ENCODE measurements at regions not wholly inside any gene's neighbourhood (a gene's known extent, or its start where the extent isn't known, plus 50 kb on each side); places are given as distances from the start of the nearest gene placed in this dataset.
"Not testable (repeated sequence)": the region's sequence is repeated elsewhere in the genome, so short reads cannot be mapped to it uniquely, and the experiment has no call there.

DNA sequence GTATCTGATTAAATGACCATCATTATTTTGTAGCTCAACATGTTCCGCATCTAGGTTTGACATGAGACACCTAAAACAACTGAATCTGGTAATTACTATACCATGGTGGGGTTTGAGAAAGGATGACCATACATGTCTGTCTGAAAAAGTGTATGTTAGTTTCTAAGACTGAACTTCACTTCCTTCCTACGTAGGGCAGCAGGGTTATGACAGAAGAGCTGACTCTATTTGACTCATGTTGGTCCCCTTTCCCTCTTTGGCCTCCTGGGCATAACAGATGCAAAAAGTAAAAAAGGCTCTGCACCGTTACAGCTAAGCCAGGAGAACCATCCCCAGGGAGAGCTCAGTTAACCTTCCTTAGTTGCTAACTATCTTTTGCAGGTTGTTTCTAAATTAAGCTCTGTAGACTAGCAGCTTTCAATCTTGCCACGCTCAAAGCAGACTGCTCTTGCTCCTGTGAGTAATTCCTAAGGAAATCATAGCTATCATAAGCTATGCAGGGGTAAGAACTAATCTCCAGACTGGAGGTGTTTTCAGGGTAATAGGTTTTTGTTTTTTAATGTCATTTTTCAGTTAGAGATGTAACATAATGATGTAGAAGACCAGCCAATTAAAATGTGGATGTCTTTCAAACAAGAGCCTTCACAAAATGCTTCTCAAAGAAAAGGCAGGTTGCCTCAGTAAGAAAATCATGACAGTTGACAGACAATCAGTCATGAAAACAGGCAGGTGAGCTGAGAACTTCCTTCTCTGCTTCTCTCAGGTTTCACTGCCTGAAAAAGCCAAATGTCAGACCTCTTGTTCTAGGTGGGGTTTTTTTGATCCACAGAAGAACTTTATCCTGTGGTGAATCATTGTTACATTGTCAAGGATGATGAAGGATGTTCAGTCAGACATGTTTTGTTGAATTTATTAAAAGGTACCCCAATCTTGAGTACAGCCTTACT lies 66.9 kb upstream of the DAPP1 start:
- no peaks in the 10 kb centered on the region for H4K20me1 ChIP-seq (ENCODE audit: insufficient read depth, low read depth, low read length)
- peak overlapping the region; percentile 50 for H3K4me3 ChIP-seq (ENCODE audit: low read length)
- H3K79me2 ChIP-seq (ENCODE audit: low read length) = no peaks in the 10 kb centered on the region
- no peaks in the 10 kb centered on the region for H3K9me3 ChIP-seq (ENCODE audit: low read length)
- H3K27me3 ChIP-seq (ENCODE audit: low read length) = no peaks in the 10 kb centered on the region
- peak overlapping the region; percentile 48 for H3K9ac ChIP-seq (ENCODE audit: low read length)
- H3K4me2 ChIP-seq (ENCODE audit: low read depth, low read length, poor library complexity, severe bottlenecking) = peak overlapping the region; percentile 66
- H3K36me3 ChIP-seq (ENCODE audit: insufficient read depth, low read length) = no peaks in the 10 kb centered on the region
- peak; percentile 90 for DNase-seq
- H3K4me1 ChIP-seq (ENCODE audit: low read length) = peaks cover 68% of the 10 kb centered on the region
- peak overlapping the region; percentile 24; the same call in 1 of the 2 replicates for H2AFZ ChIP-seq (ENCODE audit: low read length)
- H3K27ac ChIP-seq (ENCODE audit: low read length) = peak overlapping the region; percentile 97
- no peaks in the 10 kb centered on the region for H3K9me2 ChIP-seq (replicated peaks; ENCODE audit: insufficient read depth, low read length)

DNA sequence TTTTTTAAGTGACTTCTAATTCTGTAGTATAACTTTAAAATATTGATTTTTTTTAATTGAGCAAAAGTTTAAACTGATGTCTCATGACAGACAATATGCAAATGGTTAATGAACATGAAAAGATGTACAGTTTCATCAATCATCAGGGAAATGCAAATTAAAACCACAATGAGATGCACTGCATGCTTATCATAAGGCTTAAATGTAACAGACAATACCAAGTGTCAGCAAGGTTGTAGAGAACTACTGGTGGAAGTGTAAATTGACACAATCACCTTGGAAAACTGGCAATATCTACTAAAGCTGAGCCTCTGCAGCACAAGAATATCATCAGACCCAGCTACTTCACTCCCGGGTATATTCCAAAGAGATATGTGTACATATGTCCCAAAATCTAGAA lies 70.2 kb upstream of the DAPP1 start:
- H3K36me3 ChIP-seq (ENCODE audit: insufficient read depth, low read length) = no peaks in the 10 kb centered on the region
- no peak overlapping the region for H3K9ac ChIP-seq (ENCODE audit: low read length)
- no peak overlapping the region for H3K27ac ChIP-seq (ENCODE audit: low read length)
- no peaks in the 10 kb centered on the region for H3K27me3 ChIP-seq (ENCODE audit: low read length)
- no peak overlapping the region; the same call in 1 of the 2 replicates for H2AFZ ChIP-seq (ENCODE audit: low read length)
- H3K79me2 ChIP-seq (ENCODE audit: low read length) = no peaks in the 10 kb centered on the region
- no peaks in the 10 kb centered on the region for H3K9me3 ChIP-seq (ENCODE audit: low read length)
- no peaks in the 10 kb centered on the region for H4K20me1 ChIP-seq (ENCODE audit: insufficient read depth, low read depth, low read length)
- peaks cover 55% of the 10 kb centered on the region for H3K4me1 ChIP-seq (ENCODE audit: low read length)
- no peak overlapping the region for H3K4me3 ChIP-seq (ENCODE audit: low read length)
- H3K4me2 ChIP-seq (ENCODE audit: low read depth, low read length, poor library complexity, severe bottlenecking) = peak overlapping the region; percentile 11
- no peaks in the 10 kb centered on the region for H3K9me2 ChIP-seq (replicated peaks; ENCODE audit: insufficient read depth, low read length)
- DNase-seq = peak; percentile 59

DNA sequence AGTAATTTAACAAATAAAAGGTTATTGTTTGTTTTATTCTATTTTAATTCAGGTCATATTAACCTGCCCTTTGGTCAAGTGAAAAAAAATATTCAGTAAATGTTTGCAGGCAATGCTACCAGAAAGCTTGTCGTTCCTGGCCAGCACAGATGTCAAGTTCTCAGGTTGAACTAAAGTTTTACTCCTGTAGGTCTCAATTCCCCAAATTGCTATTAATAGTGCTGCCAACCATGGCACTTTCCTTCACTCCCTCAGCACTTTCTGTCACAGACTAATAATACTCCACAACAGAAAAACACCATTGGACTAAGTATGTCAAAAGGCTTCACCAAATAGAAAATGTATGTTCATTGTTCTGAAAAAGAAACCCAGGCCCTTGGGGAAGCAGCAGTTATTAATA lies 79.2 kb upstream of the C4orf54 start:
- Histone ChIP-seq H3K4me3 (ENCODE audit: low read length) (no peak overlapping the region), H3K4me1 (ENCODE audit: low read length) (no peaks in the 10 kb centered on the region), H3K27me3 (ENCODE audit: low read length) (no peaks in the 10 kb centered on the region), H3K9me3 (ENCODE audit: low read length) (no peaks in the 10 kb centered on the region), H3K9me2 (replicated peaks; ENCODE audit: insufficient read depth, low read length) (no peaks in the 10 kb centered on the region), H4K20me1 (ENCODE audit: insufficient read depth, low read depth, low read length) (no peaks in the 10 kb centered on the region), H3K9ac (ENCODE audit: low read length) (no peak overlapping the region), H3K27ac (ENCODE audit: low read length) (no peak overlapping the region), H3K36me3 (ENCODE audit: insufficient read depth, low read length) (no peaks in the 10 kb centered on the region), H3K79me2 (ENCODE audit: low read length) (no peaks in the 10 kb centered on the region), H2AFZ (ENCODE audit: low read length) (no peak overlapping the region), H3K4me2 (ENCODE audit: low read depth, low read length, poor library complexity, severe bottlenecking) (no peak overlapping the region)
- DNase-seq = no peak

DNA sequence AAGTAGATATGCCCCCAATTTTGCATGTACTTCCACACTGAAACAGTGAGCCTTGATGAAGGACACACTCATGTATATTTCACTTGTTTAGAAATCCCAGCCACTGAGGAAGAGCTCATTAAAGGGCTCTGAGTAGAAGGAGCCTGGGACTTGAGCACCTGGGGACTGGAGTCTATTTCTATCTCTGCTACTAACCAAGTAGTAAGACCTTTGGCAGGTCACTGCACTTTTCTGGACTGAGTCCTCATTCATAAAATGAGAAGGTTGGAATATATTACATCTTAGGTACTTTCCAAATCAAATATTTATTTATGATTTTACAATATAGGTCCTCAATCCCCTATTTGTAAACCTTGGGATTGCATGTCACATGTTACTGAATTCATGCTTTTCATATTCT lies 78.2 kb upstream of the C4orf54 start:
- no peak overlapping the region for H3K9ac ChIP-seq (ENCODE audit: low read length)
- H3K4me2 ChIP-seq (ENCODE audit: low read depth, low read length, poor library complexity, severe bottlenecking) = no peak overlapping the region
- no peak for DNase-seq
- no peaks in the 10 kb centered on the region for H3K9me2 ChIP-seq (replicated peaks; ENCODE audit: insufficient read depth, low read length)
- H3K9me3 ChIP-seq (ENCODE audit: low read length) = no peaks in the 10 kb centered on the region
- H3K36me3 ChIP-seq (ENCODE audit: insufficient read depth, low read length) = no peaks in the 10 kb centered on the region
- H2AFZ ChIP-seq (ENCODE audit: low read length) = no peak overlapping the region
- H3K4me1 ChIP-seq (ENCODE audit: low read length) = no peaks in the 10 kb centered on the region
- no peak overlapping the region for H3K27ac ChIP-seq (ENCODE audit: low read length)
- H3K79me2 ChIP-seq (ENCODE audit: low read length) = no peaks in the 10 kb centered on the region
- H3K4me3 ChIP-seq (ENCODE audit: low read length) = no peak overlapping the region
- no peaks in the 10 kb centered on the region for H3K27me3 ChIP-seq (ENCODE audit: low read length)
- no peaks in the 10 kb centered on the region for H4K20me1 ChIP-seq (ENCODE audit: insufficient read depth, low read depth, low read length)

DNA sequence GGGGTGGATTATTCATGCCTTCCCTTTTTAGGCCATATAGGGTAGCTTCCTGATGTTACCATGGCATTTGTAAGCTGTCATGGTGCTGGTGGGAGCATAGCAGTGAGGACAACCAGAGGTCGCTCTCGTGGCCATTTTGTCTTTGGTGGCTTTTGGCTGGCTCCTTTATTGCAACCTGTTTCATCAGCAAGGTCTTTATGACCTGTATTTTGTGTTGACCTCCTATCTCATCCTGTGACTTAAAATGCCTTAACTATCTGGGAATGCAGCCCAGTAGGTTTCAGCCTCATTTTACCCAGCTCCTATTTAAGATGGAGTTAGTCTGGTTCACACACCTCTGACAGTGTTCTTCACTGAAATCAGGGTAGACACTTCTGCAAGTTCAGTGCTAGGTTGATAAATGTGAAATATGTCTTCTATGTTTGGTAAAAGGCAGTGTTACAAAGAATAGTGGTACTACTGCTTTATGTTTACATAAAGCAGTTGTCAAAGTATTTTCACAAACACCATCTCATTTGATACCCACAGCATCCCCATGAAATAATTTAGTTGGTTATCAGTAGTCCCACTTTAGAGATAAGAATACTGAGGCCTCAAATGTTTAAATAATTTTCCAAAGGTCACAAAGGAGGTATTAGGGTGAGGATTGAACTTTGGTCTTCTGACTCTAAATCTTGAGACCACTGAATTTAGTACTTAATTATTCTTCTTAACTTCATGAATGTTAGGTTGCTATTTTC lies 77.1 kb upstream of the C4orf54 start:
- H4K20me1 ChIP-seq (ENCODE audit: insufficient read depth, low read depth, low read length) = no peaks in the 10 kb centered on the region
- H2AFZ ChIP-seq (ENCODE audit: low read length) = no peak overlapping the region
- no peaks in the 10 kb centered on the region for H3K9me2 ChIP-seq (replicated peaks; ENCODE audit: insufficient read depth, low read length)
- H3K4me1 ChIP-seq (ENCODE audit: low read length) = no peaks in the 10 kb centered on the region
- no peak overlapping the region for H3K27ac ChIP-seq (ENCODE audit: low read length)
- no peaks in the 10 kb centered on the region for H3K79me2 ChIP-seq (ENCODE audit: low read length)
- H3K36me3 ChIP-seq (ENCODE audit: insufficient read depth, low read length) = no peaks in the 10 kb centered on the region
- H3K9me3 ChIP-seq (ENCODE audit: low read length) = no peaks in the 10 kb centered on the region
- H3K9ac ChIP-seq (ENCODE audit: low read length) = no peak overlapping the region
- no peak for DNase-seq
- H3K27me3 ChIP-seq (ENCODE audit: low read length) = no peaks in the 10 kb centered on the region
- no peak overlapping the region for H3K4me2 ChIP-seq (ENCODE audit: low read depth, low read length, poor library complexity, severe bottlenecking)
- no peak overlapping the region for H3K4me3 ChIP-seq (ENCODE audit: low read length)

DNA sequence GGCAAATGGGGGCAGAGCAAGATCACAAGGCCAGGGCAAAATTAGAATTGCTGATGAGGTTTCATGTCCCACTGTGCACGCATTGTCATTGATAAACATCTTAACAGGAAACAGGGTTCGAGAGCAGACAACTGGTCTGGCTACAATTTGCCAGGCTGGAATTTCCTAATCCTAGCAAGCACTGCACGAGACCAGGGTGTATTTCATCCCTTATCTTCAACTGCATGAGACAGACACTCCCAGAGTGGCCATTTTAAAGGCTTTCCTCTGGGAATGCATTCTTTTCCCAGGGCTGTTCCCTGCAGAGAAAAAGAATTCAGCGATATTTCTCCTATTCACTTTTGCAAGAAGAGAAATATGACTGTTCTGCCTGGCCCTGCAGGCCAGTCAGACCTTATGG lies 75.8 kb upstream of the C4orf54 start:
- H2AFZ ChIP-seq (ENCODE audit: low read length); H3K27me3 ChIP-seq (ENCODE audit: low read length); H3K4me1 ChIP-seq (ENCODE audit: low read length); H3K4me2 ChIP-seq (ENCODE audit: low read depth, low read length, poor library complexity, severe bottlenecking); H3K9me2 ChIP-seq (replicated peaks; ENCODE audit: insufficient read depth, low read length); H3K79me2 ChIP-seq (ENCODE audit: low read length); H3K9me3 ChIP-seq (ENCODE audit: low read length); H4K20me1 ChIP-seq (ENCODE audit: insufficient read depth, low read depth, low read length); H3K36me3 ChIP-seq (ENCODE audit: insufficient read depth, low read length); DNase-seq; H3K27ac ChIP-seq (ENCODE audit: low read length); H3K4me3 ChIP-seq (ENCODE audit: low read length); H3K9ac ChIP-seq (ENCODE audit: low read length): not testable (repeated sequence)

DNA sequence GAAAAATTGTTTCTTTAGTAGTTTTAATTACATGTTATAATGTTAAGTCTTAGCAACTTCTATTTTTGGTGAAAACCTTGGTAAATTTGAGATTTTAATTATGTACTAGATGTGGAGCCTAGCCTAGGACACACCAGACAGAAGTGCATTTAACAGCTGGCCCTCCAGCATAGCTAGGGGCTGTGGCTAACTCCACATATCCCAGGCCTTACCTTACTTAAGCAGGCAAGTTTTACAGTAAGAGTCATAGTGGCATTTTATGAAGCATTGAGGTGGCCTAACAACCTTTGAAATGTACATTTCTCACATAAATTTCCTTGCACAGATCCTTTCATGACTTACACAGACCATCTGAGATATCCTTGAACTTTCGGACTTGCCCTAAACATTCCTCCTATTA lies 71.6 kb upstream of the C4orf54 start:
- H3K4me1 ChIP-seq (ENCODE audit: low read length) = no peaks in the 10 kb centered on the region
- no peaks in the 10 kb centered on the region for H3K9me3 ChIP-seq (ENCODE audit: low read length)
- H3K9me2 ChIP-seq (replicated peaks; ENCODE audit: insufficient read depth, low read length) = no peaks in the 10 kb centered on the region
- H3K79me2 ChIP-seq (ENCODE audit: low read length) = no peaks in the 10 kb centered on the region
- no peak overlapping the region for H3K4me2 ChIP-seq (ENCODE audit: low read depth, low read length, poor library complexity, severe bottlenecking)
- H3K27me3 ChIP-seq (ENCODE audit: low read length) = no peaks in the 10 kb centered on the region
- no peaks in the 10 kb centered on the region for H3K36me3 ChIP-seq (ENCODE audit: insufficient read depth, low read length)
- H2AFZ ChIP-seq (ENCODE audit: low read length) = peak overlapping the region; percentile 63; the same call in 1 of the 2 replicates
- no peaks in the 10 kb centered on the region for H4K20me1 ChIP-seq (ENCODE audit: insufficient read depth, low read depth, low read length)
- no peak overlapping the region for H3K27ac ChIP-seq (ENCODE audit: low read length)
- H3K4me3 ChIP-seq (ENCODE audit: low read length) = no peak overlapping the region
- H3K9ac ChIP-seq (ENCODE audit: low read length) = no peak overlapping the region
- no peak for DNase-seq

DNA sequence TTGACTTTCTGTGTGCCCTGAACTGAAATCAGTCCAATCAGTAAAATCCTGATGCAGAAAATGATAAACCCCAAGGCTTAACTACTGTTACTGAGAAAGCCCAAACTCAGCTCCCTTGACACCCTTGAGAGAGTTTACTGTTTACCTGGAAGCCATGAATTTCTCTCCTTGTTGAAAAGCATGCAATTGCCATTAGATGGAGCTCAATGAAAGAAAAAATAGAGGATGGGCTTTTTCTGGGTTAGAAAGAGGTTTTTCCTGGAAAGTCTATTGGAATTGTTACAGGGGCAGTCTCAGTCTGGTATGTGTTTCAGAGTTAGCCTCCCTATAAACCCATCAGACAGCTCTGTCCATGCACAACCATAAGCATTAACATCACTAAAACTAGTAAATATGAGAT lies 66.4 kb upstream of the C4orf54 start:
- no peak overlapping the region for H2AFZ ChIP-seq (ENCODE audit: low read length)
- H3K9ac ChIP-seq (ENCODE audit: low read length) = no peak overlapping the region
- no peaks in the 10 kb centered on the region for H4K20me1 ChIP-seq (ENCODE audit: insufficient read depth, low read depth, low read length)
- no peak for DNase-seq
- peaks cover 15% of the 10 kb centered on the region for H3K4me1 ChIP-seq (ENCODE audit: low read length)
- H3K9me3 ChIP-seq (ENCODE audit: low read length) = no peaks in the 10 kb centered on the region
- peak overlapping the region; percentile 37 for H3K4me2 ChIP-seq (ENCODE audit: low read depth, low read length, poor library complexity, severe bottlenecking)
- H3K36me3 ChIP-seq (ENCODE audit: insufficient read depth, low read length) = no peaks in the 10 kb centered on the region
- H3K27me3 ChIP-seq (ENCODE audit: low read length) = no peaks in the 10 kb centered on the region
- H3K9me2 ChIP-seq (replicated peaks; ENCODE audit: insufficient read depth, low read length) = no peaks in the 10 kb centered on the region
- H3K79me2 ChIP-seq (ENCODE audit: low read length) = no peaks in the 10 kb centered on the region
- no peak overlapping the region for H3K4me3 ChIP-seq (ENCODE audit: low read length)
- no peak overlapping the region for H3K27ac ChIP-seq (ENCODE audit: low read length)

Data from Karpas-422 (cell line).